Breast epithelium (tissue), 3 donors: ENCODE measurements at regions not wholly inside any gene's neighbourhood (a gene's known extent, or its start where the extent isn't known, plus 50 kb on each side); places are given as distances from the start of the nearest gene placed in this dataset.

Source experiments
- CTCF ChIP-seq, 3 donors: fragments of 450-650 bp; IDR thresholded peaks; one replicate each; pipeline ENCODE4 v1.5.1; 2016 to 2017; ENCODE audit warnings: antibody characterized with exemption in 3 of 3, mild to moderate bottlenecking in 3 of 3, moderate library complexity in 3 of 3
- POLR2AphosphoS5 ChIP-seq, 3 donors: sonication (generic); formaldehyde crosslinking; IDR thresholded peaks; one replicate each; pipeline ENCODE4 v1.6.1; 2017; ENCODE audit warnings: antibody characterized with exemption in 3 of 3

- no peak for TF ChIP-seq POLR2AphosphoS5 (IDR thresholded peaks at IDR 0.05)
- TF ChIP-seq CTCF (IDR thresholded peaks at IDR 0.05), result no peak
Observed at GRCh38 chr2:43119303-43119702, 107.1 kb downstream of the ZFP36L2 start.
